ENCODE measurements at regions not wholly inside any gene's neighbourhood (a gene's known extent, or its start where the extent isn't known, plus 50 kb on each side); places are given as distances from the start of the nearest gene placed in this dataset.

DNA sequence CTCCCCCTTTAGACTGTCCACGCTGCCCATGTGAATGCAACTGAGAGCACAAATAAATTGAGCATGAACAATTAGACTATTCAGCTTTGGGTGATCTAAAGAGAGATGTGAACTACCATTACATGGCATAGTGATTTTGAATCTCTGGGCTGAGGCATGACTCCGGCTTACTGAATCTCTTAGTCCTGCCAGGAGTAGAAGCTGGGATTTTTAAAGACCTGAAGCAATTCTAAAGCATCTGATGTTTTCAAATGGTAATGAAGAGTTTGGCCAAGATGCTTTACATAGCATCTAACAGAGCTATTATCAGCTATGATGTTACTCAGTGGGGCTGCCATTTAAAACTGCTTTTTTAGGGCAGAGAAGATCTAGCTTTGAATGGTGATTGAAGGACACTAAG, 1059.1 kb downstream of the SORCS3 start (continued):
- TF ChIP-seq RELA (CRISPR knock-in tag; IDR thresholded peaks at IDR 0.05; ENCODE audit: borderline replicate concordance) (no peak), SMAD3 (CRISPR knock-in tag; IDR thresholded peaks at IDR 0.05; ENCODE audit: borderline replicate concordance) (no peak), ESRRA (CRISPR knock-in tag; IDR thresholded peaks at IDR 0.05; ENCODE audit: borderline replicate concordance) (no peak), IRF2 (CRISPR knock-in tag; IDR thresholded peaks at IDR 0.05; ENCODE audit: borderline replicate concordance, low read depth) (no peak), ZBTB21 (CRISPR knock-in tag; IDR thresholded peaks at IDR 0.05; ENCODE audit: borderline replicate concordance) (no peak), ZNF396 (CRISPR knock-in tag; IDR thresholded peaks at IDR 0.05; ENCODE audit: borderline replicate concordance) (no peak), USF2 (CRISPR knock-in tag; IDR thresholded peaks at IDR 0.05) (no peak), HMGA2 (CRISPR knock-in tag; IDR thresholded peaks at IDR 0.05) (no peak)

GRCh38 chr10:105699504-105699903, 1058.4 kb downstream of the SORCS3 start:
- ChIA-PET CTCF (interaction anchor here (1.5 kb wide), 1 partner anchor 636 kb away, joined by 6 read pairs; no protein-coding TSS in a partner anchor), POLR2A (no interaction called here)
- DNase-seq (ENCODE audit: low spot score) (no peak), ATAC-seq (no peak)
- no peaks in the 10 kb centered on the region for H3K9me3 Mint-ChIP-seq
- H3K27me3 Mint-ChIP-seq (ENCODE audit: low read depth) = peaks cover 98% of the 10 kb centered on the region
- no peaks in the 10 kb centered on the region for H3K36me3 Mint-ChIP-seq
- no peak overlapping the region for H3K4me3 Mint-ChIP-seq
- H3K4me1 Mint-ChIP-seq = peaks cover 29% of the 10 kb centered on the region
- H3K27ac Mint-ChIP-seq = no peak overlapping the region
- no peak for TF ChIP-seq HMGXB4 (CRISPR knock-in tag; IDR thresholded peaks at IDR 0.05)
- TF ChIP-seq, protein P1, sequence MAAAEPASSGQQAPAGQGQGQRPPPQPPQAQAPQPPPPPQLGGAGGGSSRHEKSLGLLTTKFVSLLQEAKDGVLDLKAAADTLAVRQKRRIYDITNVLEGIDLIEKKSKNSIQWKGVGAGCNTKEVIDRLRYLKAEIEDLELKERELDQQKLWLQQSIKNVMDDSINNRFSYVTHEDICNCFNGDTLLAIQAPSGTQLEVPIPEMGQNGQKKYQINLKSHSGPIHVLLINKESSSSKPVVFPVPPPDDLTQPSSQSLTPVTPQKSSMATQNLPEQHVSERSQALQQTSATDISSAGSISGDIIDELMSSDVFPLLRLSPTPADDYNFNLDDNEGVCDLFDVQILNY (CRISPR knock-in tag; IDR thresholded peaks at IDR 0.05) = no peak
- TF ChIP-seq MLX (CRISPR knock-in tag; IDR thresholded peaks at IDR 0.05) = no peak
- TF ChIP-seq, protein P2, sequence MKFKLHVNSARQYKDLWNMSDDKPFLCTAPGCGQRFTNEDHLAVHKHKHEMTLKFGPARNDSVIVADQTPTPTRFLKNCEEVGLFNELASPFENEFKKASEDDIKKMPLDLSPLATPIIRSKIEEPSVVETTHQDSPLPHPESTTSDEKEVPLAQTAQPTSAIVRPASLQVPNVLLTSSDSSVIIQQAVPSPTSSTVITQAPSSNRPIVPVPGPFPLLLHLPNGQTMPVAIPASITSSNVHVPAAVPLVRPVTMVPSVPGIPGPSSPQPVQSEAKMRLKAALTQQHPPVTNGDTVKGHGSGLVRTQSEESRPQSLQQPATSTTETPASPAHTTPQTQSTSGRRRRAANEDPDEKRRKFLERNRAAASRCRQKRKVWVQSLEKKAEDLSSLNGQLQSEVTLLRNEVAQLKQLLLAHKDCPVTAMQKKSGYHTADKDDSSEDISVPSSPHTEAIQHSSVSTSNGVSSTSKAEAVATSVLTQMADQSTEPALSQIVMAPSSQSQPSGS (CRISPR knock-in tag; IDR thresholded peaks at IDR 0.05; ENCODE audit: borderline replicate concordance, low read depth) = no peak
- no peak for TF ChIP-seq ZNF281 (CRISPR knock-in tag; IDR thresholded peaks at IDR 0.05)
- no peak for TF ChIP-seq RORB (CRISPR knock-in tag; IDR thresholded peaks at IDR 0.05)
- TF ChIP-seq TCF7 (CRISPR knock-in tag; IDR thresholded peaks at IDR 0.05; ENCODE audit: low read depth) = no peak
- TF ChIP-seq ATF1 (CRISPR knock-in tag; IDR thresholded peaks at IDR 0.05) = no peak
- no peak for TF ChIP-seq GRHL2 (CRISPR knock-in tag; IDR thresholded peaks at IDR 0.05; ENCODE audit: insufficient replicate concordance, severe bottlenecking)
- TF ChIP-seq MXD4 (CRISPR knock-in tag; IDR thresholded peaks at IDR 0.05; ENCODE audit: borderline replicate concordance) = no peak
- TF ChIP-seq, protein P3, sequence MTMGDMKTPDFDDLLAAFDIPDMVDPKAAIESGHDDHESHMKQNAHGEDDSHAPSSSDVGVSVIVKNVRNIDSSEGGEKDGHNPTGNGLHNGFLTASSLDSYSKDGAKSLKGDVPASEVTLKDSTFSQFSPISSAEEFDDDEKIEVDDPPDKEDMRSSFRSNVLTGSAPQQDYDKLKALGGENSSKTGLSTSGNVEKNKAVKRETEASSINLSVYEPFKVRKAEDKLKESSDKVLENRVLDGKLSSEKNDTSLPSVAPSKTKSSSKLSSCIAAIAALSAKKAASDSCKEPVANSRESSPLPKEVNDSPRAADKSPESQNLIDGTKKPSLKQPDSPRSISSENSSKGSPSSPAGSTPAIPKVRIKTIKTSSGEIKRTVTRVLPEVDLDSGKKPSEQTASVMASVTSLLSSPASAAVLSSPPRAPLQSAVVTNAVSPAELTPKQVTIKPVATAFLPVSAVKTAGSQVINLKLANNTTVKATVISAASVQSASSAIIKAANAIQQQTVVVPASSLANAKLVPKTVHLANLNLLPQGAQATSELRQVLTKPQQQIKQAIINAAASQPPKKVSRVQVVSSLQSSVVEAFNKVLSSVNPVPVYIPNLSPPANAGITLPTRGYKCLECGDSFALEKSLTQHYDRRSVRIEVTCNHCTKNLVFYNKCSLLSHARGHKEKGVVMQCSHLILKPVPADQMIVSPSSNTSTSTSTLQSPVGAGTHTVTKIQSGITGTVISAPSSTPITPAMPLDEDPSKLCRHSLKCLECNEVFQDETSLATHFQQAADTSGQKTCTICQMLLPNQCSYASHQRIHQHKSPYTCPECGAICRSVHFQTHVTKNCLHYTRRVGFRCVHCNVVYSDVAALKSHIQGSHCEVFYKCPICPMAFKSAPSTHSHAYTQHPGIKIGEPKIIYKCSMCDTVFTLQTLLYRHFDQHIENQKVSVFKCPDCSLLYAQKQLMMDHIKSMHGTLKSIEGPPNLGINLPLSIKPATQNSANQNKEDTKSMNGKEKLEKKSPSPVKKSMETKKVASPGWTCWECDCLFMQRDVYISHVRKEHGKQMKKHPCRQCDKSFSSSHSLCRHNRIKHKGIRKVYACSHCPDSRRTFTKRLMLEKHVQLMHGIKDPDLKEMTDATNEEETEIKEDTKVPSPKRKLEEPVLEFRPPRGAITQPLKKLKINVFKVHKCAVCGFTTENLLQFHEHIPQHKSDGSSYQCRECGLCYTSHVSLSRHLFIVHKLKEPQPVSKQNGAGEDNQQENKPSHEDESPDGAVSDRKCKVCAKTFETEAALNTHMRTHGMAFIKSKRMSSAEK (CRISPR knock-in tag; IDR thresholded peaks at IDR 0.05; ENCODE audit: borderline replicate concordance) = no peak
- TF ChIP-seq RELA (CRISPR knock-in tag; IDR thresholded peaks at IDR 0.05; ENCODE audit: borderline replicate concordance) = no peak
- no peak for TF ChIP-seq TEAD4 (CRISPR knock-in tag; IDR thresholded peaks at IDR 0.05)
- TF ChIP-seq OVOL2 (CRISPR knock-in tag; IDR thresholded peaks at IDR 0.05; ENCODE audit: borderline replicate concordance) = no peak
- no peak for TF ChIP-seq GTF2I (CRISPR knock-in tag; conservative IDR thresholded peaks at IDR 0.05)
- TF ChIP-seq, protein P4, sequence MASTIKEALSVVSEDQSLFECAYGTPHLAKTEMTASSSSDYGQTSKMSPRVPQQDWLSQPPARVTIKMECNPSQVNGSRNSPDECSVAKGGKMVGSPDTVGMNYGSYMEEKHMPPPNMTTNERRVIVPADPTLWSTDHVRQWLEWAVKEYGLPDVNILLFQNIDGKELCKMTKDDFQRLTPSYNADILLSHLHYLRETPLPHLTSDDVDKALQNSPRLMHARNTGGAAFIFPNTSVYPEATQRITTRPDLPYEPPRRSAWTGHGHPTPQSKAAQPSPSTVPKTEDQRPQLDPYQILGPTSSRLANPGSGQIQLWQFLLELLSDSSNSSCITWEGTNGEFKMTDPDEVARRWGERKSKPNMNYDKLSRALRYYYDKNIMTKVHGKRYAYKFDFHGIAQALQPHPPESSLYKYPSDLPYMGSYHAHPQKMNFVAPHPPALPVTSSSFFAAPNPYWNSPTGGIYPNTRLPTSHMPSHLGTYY (CRISPR knock-in tag; IDR thresholded peaks at IDR 0.05) = no peak
